HepG2 (cell line): ENCODE measurements at regions not wholly inside any gene's neighbourhood (a gene's known extent, or its start where the extent isn't known, plus 50 kb on each side); places are given as distances from the start of the nearest gene placed in this dataset.

Experiments used
- ATAC-seq: fragments of 200-7000 bp; cut with Tn5 transposase; 3 replicates; pipeline ENCODE4 v1.9.1; 2020; ENCODE audit warnings: mild to moderate bottlenecking, moderate library complexity
- BruUV-seq: library from RNA; stranded (reverse); fragments of 400-500 nt; replicated peaks from 2 replicates; lab custom pipeline; 2021; lab: Mats Ljungman, UMichigan
- CTCF ChIA-PET: fragments of 300-600 bp; formaldehyde crosslinking; extraction: SDS; loops from one replicate; lab custom pipeline; 2021; ENCODE audit warnings: low total read pairs, inconsistent platforms, low intra/inter-chr PET ratio; lab: Yijun Ruan, JAX
- POLR2A ChIA-PET: fragments of 350-600 bp; sonication (Branson Sonifier 250); formaldehyde crosslinking; loops from one replicate; lab custom pipeline; 2020; ENCODE audit warnings: antibody characterized with exemption, inconsistent platforms; lab: Yijun Ruan, JAX
- DNase-seq: peaks from one replicate; pipeline ENCODE4 v3.0.0-alpha.2; 2015; ENCODE audit warnings: low spot score
- FAIRE-seq: peaks from 3 replicates; lab custom pipeline; 2011; peaks lifted over from hg19 to GRCh38; lab: Jason Lieb, UNC
- H2AFZ ChIP-seq: one replicate; pipeline ENCODE4 v1.6.1; 2011; ENCODE audit warnings: low read length, inconsistent platforms
- H3K27ac ChIP-seq: fragments of 300-600 bp; 3 replicates; pipeline ENCODE4 v1.8.0; 2011; ENCODE audit warnings: mixed run types, mild to moderate bottlenecking, mixed read lengths, low read length, inconsistent platforms; ENCODE audit not compliant: insufficient read depth; ENCODE audit errors: extremely low read length
- H3K27me3 ChIP-seq, 2 experiments: fragments of 200-600 bp in 1 of 2; 2 replicates in 1 of 2; 3 replicates in 1 of 2; pipeline versions ENCODE4 v1.6.0 to v1.8.0; 2011; ENCODE audit warnings: low read length in 2 of 2, mild to moderate bottlenecking in 2 of 2, moderate library complexity in 2 of 2, inconsistent platforms in 1 of 2; ENCODE audit not compliant: insufficient read depth in 2 of 2, control insufficient read depth in 1 of 2
- H3K36me3 ChIP-seq, 2 experiments: fragments of 200-600 bp in 1 of 2; replicated peaks in 1 of 2; 2 replicates in 1 of 2; 3 replicates in 1 of 2; pipeline versions ENCODE4 v1.5.1 to v1.8.0; 2011; ENCODE audit warnings: low read length in 2 of 2, inconsistent platforms in 1 of 2; ENCODE audit not compliant: insufficient read depth in 2 of 2, control insufficient read depth in 1 of 2
- H3K4me1 ChIP-seq: 2 replicates; pipeline ENCODE4 v1.5.1; 2012; ENCODE audit warnings: low read length, inconsistent platforms; ENCODE audit not compliant: insufficient read depth
- H3K4me2 ChIP-seq: 2 replicates; pipeline ENCODE4 v1.6.0; 2011; ENCODE audit warnings: low read depth, low read length, inconsistent platforms
- H3K4me3 ChIP-seq, 3 experiments: fragments of 200-600 bp in 1 of 3; sonication (generic), shearing (Covaris generic) in 1 of 3; replicated peaks in 1 of 3; 2 replicates each; pipeline ENCODE4 v1.5.1; 2011 to 2016; ENCODE audit warnings: low read length in 3 of 3, inconsistent platforms in 2 of 3, low read depth in 2 of 3, mild to moderate bottlenecking in 2 of 3, control low read depth in 1 of 3, mixed read lengths in 1 of 3; ENCODE audit not compliant: insufficient read depth in 1 of 3
- H3K79me2 ChIP-seq: one replicate; pipeline ENCODE4 v1.6.1; 2011; ENCODE audit warnings: low read length, inconsistent platforms; ENCODE audit not compliant: insufficient read depth
- H3K9ac ChIP-seq: 2 replicates; pipeline ENCODE4 v1.6.0; 2011; ENCODE audit warnings: mild to moderate bottlenecking, low read depth, low read length, inconsistent platforms; ENCODE audit not compliant: insufficient read depth
- H3K9me3 ChIP-seq: 2 replicates; pipeline ENCODE4 v1.5.1; 2012; ENCODE audit warnings: mild to moderate bottlenecking, low read length
- H4K20me1 ChIP-seq: 2 replicates; pipeline ENCODE4 v1.6.0; 2011; ENCODE audit warnings: inconsistent platforms, mild to moderate bottlenecking, low read length, moderate library complexity; ENCODE audit not compliant: insufficient read depth
- AGO2 ChIP-seq: fragments of 200-400 bp; formaldehyde crosslinking; optimal IDR thresholded peaks from 2 replicates; pipeline ENCODE3; 2017; ENCODE audit warnings: mild to moderate bottlenecking, low read depth, low read length, moderate library complexity
- EEA1 ChIP-seq: sonication (generic); formaldehyde crosslinking; IDR thresholded peaks from 2 replicates; pipeline ENCODE4 v1.5.1; 2020; ENCODE audit warnings: mild to moderate bottlenecking, missing genetic modification reagents, borderline replicate concordance
- MIER2 ChIP-seq: IDR thresholded peaks from 2 replicates; pipeline ENCODE4 v1.6.1; 2016; ENCODE audit warnings: missing biosample characterization, missing genetic modification reagents
- MZF1 ChIP-seq: sonication (generic); formaldehyde crosslinking; IDR thresholded peaks from 2 replicates; pipeline ENCODE4 v1.8.1; 2023; ENCODE audit warnings: mild to moderate bottlenecking, missing genetic modification reagents, borderline replicate concordance
- ZNF253 ChIP-seq: sonication (generic); formaldehyde crosslinking; IDR thresholded peaks from 2 replicates; pipeline ENCODE4 v1.8.0; 2022; ENCODE audit warnings: mild to moderate bottlenecking, missing genetic modification reagents, borderline replicate concordance
- ZNF367 ChIP-seq: sonication (generic); formaldehyde crosslinking; IDR thresholded peaks from 2 replicates; pipeline ENCODE4 v1.4.0; 2020; ENCODE audit warnings: missing genetic modification reagents, borderline replicate concordance
- ZNF619 ChIP-seq: sonication (generic); formaldehyde crosslinking; IDR thresholded peaks from 2 replicates; pipeline ENCODE4 v1.4.0; 2020; ENCODE audit warnings: mild to moderate bottlenecking, missing genetic modification reagents
- WGBS: methylation state at CpG from one replicate; pipeline ENCODE4 v1.1.6; 2017; ENCODE audit warnings: low lambda C conversion rate; 5-methylcytosine and 5-hydroxymethylcytosine counted together
- in situ Hi-C: cut with HindIII; loops from 2 replicates; pipeline ENCODE4 v1.10.0; 2017; ENCODE audit warnings: low pct_unique_long_range_greater_than_20kb; ENCODE audit not compliant: extremely low pct_ligation_motif_present
- intact Hi-C: fragments of 100-400 bp; cut with micrococcal nuclease; formaldehyde crosslinking; loops from one replicate; pipeline ENCODE4 v1.10.0; 2022; ENCODE audit not compliant: unreplicated experiment
- TF ChIP-seq, protein P1 (sequence below): fragments of 450-650 bp; IDR thresholded peaks from 2 replicates; pipeline ENCODE4 v1.6.1; 2016
- TF ChIP-seq, protein P2 (sequence below): sonication (generic); formaldehyde crosslinking; IDR thresholded peaks from 2 replicates; pipeline ENCODE4 v1.4.0; 2020; ENCODE audit warnings: missing genetic modification reagents
- TF ChIP-seq, protein P3 (sequence below): sonication (generic); IDR thresholded peaks from 2 replicates; pipeline ENCODE4 v1.6.1; 2016; ENCODE audit warnings: low read depth, borderline replicate concordance

DNA sequence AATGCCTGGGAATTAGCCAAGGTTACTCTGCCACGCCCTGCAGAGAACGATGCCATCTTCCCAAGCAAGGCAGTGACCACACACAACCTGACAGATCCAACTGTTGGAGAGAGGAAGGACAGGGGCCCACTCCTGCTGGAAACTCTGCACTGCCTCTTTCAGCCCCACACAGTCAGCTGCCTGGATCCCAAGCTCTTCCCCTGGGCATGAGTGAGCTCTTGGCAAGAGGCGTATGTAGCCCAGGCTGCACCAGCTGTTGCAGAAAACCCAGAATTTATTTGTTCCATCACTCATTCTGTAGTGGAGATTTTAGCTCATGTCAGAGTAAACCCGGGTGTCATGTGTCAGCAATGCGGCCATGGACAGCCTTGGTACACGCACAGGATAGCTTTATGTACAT lies 135.1 kb upstream of the TRIM24 start:
- peaks cover 14% of the 10 kb centered on the region for H3K9me3 ChIP-seq
- in situ Hi-C loops (no loop called here), intact Hi-C loops (no loop called here)
- CTCF ChIA-PET, result no interaction called here
- DNase-seq (no peak), FAIRE-seq (no peak), ATAC-seq (no peak)
- 97% methylated on average over 5 of the region's 6 CpGs for WGBS
- no peak overlapping the region for H3K27ac ChIP-seq
- no peaks in the 10 kb centered on the region for H3K79me2 ChIP-seq
- no peaks in the 10 kb centered on the region for H3K27me3 ChIP-seq
- peak overlapping the region; percentile 15 for H2AFZ ChIP-seq
- BruUV-seq, result no TSS peak
- no peaks in the 10 kb centered on the region for H3K36me3 ChIP-seq
- TF ChIP-seq, protein P1, sequence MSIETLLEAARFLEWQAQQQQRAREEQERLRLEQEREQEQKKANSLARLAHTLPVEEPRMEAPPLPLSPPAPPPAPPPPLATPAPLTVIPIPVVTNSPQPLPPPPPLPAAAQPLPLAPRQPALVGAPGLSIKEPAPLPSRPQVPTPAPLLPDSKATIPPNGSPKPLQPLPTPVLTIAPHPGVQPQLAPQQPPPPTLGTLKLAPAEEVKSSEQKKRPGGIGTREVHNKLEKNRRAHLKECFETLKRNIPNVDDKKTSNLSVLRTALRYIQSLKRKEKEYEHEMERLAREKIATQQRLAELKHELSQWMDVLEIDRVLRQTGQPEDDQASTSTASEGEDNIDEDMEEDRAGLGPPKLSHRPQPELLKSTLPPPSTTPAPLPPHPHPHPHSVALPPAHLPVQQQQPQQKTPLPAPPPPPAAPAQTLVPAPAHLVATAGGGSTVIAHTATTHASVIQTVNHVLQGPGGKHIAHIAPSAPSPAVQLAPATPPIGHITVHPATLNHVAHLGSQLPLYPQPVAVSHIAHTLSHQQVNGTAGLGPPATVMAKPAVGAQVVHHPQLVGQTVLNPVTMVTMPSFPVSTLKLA, result no peak
- TF ChIP-seq AGO2, result no peak
- no peak for TF ChIP-seq ZNF253
- no peak for TF ChIP-seq ZNF367 (CRISPR knock-in tag)
- no peak for TF ChIP-seq MZF1
- TF ChIP-seq MIER2 (CRISPR knock-in tag), result no peak
- TF ChIP-seq EEA1 (CRISPR knock-in tag), result no peak
- TF ChIP-seq ZNF619 (CRISPR knock-in tag), result no peak
- TF ChIP-seq, protein P2, sequence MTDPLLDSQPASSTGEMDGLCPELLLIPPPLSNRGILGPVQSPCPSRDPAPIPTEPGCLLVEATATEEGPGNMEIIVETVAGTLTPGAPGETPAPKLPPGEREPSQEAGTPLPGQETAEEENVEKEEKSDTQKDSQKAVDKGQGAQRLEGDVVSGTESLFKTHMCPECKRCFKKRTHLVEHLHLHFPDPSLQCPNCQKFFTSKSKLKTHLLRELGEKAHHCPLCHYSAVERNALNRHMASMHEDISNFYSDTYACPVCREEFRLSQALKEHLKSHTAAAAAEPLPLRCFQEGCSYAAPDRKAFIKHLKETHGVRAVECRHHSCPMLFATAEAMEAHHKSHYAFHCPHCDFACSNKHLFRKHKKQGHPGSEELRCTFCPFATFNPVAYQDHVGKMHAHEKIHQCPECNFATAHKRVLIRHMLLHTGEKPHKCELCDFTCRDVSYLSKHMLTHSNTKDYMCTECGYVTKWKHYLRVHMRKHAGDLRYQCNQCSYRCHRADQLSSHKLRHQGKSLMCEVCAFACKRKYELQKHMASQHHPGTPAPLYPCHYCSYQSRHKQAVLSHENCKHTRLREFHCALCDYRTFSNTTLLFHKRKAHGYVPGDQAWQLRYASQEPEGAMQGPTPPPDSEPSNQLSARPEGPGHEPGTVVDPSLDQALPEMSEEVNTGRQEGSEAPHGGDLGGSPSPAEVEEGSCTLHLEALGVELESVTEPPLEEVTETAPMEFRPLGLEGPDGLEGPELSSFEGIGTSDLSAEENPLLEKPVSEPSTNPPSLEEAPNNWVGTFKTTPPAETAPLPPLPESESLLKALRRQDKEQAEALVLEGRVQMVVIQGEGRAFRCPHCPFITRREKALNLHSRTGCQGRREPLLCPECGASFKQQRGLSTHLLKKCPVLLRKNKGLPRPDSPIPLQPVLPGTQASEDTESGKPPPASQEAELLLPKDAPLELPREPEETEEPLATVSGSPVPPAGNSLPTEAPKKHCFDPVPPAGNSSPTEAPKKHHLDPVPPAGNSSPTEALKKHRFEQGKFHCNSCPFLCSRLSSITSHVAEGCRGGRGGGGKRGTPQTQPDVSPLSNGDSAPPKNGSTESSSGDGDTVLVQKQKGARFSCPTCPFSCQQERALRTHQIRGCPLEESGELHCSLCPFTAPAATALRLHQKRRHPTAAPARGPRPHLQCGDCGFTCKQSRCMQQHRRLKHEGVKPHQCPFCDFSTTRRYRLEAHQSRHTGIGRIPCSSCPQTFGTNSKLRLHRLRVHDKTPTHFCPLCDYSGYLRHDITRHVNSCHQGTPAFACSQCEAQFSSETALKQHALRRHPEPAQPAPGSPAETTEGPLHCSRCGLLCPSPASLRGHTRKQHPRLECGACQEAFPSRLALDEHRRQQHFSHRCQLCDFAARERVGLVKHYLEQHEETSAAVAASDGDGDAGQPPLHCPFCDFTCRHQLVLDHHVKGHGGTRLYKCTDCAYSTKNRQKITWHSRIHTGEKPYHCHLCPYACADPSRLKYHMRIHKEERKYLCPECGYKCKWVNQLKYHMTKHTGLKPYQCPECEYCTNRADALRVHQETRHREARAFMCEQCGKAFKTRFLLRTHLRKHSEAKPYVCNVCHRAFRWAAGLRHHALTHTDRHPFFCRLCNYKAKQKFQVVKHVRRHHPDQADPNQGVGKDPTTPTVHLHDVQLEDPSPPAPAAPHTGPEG (CRISPR knock-in tag), result no peak
- TF ChIP-seq, protein P3, sequence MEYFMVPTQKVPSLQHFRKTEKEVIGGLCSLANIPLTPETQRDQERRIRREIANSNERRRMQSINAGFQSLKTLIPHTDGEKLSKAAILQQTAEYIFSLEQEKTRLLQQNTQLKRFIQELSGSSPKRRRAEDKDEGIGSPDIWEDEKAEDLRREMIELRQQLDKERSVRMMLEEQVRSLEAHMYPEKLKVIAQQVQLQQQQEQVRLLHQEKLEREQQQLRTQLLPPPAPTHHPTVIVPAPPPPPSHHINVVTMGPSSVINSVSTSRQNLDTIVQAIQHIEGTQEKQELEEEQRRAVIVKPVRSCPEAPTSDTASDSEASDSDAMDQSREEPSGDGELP, result no peak
- POLR2A ChIA-PET, result no interaction called here
- no peaks in the 10 kb centered on the region for H4K20me1 ChIP-seq
- peaks cover 22% of the 10 kb centered on the region for H3K4me1 ChIP-seq
- no peak overlapping the region for H3K4me2 ChIP-seq
- no peak overlapping the region for H3K9ac ChIP-seq
- no peak overlapping the region for H3K4me3 ChIP-seq
